T follicular helper cell (primary cell): ENCODE measurements at regions not wholly inside any gene's neighbourhood (a gene's known extent, or its start where the extent isn't known, plus 50 kb on each side); places are given as distances from the start of the nearest gene placed in this dataset.

ENCODE experiments used
- DNase-seq: peaks from one replicate; pipeline ENCODE4 v3.0.0-alpha.2; 2020; ENCODE audit warnings: low read depth

DNA sequence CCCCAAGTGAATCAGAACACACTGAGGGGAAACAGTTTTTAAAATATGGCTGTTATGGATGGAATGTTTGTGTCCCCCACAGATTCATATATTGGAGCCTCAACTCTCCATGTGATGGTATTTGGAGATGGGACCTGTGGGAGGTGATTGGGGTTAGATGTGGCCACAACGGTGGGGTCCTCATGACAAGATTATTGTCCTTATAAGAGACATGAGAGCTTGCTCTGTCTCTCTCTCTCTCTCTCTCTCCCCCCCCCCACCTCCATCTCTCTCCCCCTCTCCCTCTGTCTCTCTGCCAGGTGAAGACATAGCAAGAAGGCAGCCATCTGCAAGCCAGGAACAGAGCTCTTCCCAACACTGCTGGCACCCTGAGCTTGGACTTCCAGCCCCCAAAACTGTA lies 315.8 kb upstream of the MGMT start:
- DNase-seq: no peak

DNA sequence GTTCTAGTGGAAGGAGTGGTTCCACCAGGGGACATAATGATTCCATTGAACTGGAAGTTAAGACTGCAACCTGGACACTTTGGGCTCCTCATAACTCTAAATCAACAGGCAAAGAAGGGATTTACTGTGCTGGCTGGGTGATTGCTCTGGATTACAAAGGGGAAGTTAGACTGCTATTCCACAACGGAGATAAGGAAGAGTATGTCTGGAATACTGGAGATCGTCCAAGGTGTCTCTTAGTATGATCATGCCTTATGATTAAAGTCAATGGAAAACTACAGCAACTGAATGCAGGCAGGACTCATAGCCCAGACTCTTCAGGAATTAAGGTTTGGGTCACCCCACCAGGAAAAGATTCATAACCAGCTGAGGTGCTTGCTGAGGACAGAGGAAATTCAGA lies 310.6 kb upstream of the MGMT start:
- no peak for DNase-seq

DNA sequence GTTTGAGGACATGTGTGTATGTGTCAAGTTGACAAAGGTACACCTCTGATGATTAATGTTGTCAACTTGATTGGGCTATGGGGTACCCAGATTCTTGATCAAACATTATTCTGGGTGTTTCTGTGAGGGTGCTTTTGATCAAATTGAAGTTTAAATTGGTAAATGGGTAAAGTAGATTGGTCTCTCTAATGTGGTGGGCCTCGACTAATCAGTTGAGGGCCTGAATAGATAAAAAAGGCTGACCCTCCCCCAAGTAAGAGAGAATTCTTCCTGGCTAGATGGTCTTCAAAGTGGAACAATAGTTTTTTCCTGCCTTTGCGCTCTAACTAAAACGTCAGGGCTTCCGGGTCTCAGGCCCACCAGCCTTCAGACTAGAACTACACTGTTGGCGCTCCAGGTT lies 309.9 kb upstream of the MGMT start:
- DNase-seq: no peak

DNA sequence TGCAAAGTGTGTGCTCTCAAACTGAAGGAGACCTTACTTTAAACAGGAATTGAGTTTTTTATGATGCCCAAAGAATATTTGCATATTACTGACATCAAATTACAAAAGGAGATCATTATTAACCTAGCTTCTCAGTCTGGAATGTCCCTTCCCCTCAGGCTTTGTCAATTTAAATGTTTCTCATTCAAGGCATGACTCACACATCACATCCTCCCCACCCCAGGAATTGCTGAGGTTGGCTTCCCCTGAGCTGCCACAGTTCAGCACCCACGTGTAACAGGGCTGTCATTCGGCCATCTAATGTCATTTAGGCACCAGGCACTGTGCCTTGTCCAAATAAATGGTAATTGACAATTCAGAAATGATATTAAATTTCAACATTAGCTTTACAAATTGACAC lies 305.9 kb upstream of the MGMT start:
- DNase-seq: no peak

DNA sequence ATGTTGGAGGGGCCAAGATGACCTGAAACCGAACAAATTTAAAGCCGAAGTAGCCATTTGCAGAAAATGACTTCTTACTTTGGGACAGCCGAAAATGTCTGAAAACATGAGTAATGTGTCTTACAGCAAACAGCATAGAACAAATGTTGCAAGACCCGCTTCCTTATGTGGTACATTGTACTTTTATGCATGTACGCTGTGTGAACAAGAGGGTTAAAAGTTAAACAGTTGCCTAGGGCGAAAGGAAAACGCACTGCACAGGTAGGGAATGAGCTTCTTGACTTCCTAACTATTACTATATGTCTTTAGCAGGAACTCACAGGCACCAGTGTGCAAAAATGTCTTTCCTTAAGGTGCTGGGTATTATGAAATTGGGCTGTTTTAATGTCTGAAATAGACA lies 303.5 kb upstream of the MGMT start:
- no peak for DNase-seq

- no peak for DNase-seq
These were observed 301.8 kb upstream of the MGMT start for GRCh38 chr10:129165076-129165720.

- no peak for DNase-seq
These were observed 301.3 kb upstream of the MGMT start for GRCh38 chr10:129165770-129166169.

DNA sequence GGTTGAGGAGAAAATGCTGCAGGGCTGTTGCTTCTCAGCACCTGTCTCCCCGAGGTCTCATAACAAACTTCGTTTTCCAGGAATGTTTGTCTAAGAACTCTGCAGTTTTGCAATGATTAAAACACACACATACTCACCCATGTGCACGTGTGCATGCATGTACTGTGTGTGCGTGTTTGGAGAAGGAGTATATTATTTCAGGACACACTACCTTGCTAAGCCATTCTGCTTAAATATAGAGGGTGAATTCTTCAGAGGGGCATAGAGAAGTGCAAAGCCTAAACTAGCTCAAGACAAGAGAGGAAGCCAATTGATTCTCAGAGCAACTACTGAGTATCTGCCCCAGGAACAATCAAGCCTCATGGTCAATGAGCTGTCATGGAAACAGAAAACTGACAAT lies 298.4 kb upstream of the MGMT start:
- DNase-seq: no peak

DNA sequence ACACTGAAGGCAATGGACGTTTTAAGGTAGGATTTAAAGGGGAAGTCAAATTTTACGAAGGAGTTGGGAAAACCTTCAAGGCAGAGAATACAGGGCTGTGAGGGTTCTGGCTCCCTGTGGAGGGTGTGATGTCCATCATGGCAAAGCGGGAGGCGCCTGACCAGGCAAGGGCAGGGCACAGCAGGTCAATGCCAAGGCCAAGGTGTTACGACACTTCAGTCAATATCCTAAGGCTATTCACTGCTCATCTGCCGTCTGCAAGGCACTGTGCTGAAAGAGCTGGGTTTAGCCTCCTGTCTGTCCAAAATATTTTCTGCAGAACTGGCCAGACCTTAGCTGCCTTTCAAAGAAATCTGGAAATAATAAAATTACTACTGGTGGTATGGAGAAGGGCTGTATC lies 297.9 kb upstream of the MGMT start:
- DNase-seq: no peak

DNA sequence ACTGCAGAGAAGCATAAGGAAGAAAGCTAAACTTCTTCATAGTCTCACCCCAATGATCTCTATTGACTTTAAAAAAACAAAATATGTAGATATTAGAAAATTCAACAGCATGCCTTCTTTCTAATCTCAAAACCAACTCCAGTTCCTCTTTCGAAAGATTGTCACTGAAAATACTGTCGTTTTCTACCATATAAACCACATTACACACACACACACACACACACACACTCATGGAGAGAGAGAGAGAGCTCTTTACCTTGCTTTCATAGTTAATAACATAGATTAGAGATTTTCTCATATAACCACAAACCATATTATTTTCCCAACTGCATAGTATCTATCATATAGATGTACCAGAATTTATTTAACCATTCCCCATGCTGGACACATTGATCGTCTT lies 296.2 kb upstream of the MGMT start:
- no peak for DNase-seq

GRCh38 chr10:129171812-129172211 lies 295.2 kb upstream of the MGMT start:
- no peak for DNase-seq

DNA sequence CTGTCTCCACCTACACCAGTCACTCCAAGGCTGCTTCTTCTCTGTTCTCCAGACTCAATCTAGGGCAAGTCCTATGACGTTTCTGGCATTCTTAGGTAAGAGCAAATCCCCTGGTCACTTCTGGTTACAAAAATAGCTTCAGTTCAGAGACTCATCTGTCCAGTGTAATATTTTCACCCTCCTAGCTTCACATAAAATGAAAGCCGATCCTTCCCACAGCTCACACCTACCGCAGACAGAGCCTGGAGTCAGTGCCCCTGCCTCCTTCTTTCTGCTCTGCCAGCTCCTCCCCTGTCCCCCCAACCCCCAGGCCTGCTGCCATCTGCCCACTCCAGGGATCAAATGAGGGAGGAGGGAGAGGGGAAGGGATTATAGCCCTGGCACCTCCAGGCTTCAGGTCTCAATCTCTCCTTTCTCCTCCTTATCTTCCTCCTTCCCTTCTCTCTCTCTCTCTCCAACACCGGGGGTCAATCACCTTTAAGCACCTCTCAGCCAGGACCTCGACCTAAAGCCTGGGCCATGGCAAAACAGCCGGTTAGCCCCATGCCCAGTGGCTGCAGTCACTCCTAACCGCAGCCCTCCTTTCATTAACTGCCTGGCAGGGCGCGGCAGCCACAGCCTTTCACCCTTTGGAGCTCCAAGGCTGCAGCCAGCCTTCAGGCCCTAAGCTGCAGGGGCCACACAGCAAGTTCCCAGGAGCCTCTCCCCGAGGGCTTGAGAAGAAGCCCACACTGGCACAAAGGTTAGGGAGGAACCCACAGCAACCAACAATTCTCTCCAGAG lies 292.6 kb upstream of the MGMT start:
- no peak for DNase-seq

DNA sequence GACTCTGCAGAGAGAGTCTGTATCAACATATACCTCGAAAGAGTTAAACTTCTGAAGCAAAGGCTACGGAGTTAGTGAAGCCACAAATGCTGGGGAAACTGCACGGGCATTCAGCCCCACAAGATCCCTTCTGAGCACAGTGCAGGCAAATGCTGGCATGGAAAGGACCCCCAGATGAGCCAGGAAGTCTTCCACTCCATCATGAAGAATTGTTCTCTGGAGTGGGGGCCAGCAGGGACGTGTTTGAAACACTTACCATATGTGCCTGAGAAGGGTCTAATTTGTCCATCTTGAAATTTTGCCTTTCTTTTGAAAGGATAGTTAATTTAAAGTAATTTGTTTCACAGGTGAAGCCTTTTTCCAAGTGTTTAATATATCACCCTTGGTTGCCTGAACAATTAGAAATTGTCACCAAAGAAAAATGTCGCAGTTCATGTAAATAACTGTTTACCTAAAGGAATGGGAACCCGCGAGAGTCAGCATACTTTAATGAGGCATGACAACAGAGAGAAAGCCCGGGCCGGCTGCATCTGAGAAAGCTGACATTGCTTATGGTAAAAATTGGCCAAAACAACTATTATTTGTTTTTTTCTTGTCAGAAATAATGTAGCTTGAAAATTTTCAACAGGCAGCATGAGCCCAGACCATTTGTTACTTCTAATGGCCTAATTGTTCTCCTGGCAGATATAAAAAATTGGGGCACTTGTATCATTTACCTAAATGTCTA lies 287.6 kb upstream of the MGMT start:
- DNase-seq: no peak

GRCh38 chr10:129179972-129180678 lies 286.9 kb upstream of the MGMT start:
- no peak for DNase-seq

GRCh38 chr10:129184196-129184595 lies 282.8 kb upstream of the MGMT start:
- no peak for DNase-seq

- no peak for DNase-seq
These were observed 279.7 kb upstream of the MGMT start for GRCh38 chr10:129187331-129187730.

DNA sequence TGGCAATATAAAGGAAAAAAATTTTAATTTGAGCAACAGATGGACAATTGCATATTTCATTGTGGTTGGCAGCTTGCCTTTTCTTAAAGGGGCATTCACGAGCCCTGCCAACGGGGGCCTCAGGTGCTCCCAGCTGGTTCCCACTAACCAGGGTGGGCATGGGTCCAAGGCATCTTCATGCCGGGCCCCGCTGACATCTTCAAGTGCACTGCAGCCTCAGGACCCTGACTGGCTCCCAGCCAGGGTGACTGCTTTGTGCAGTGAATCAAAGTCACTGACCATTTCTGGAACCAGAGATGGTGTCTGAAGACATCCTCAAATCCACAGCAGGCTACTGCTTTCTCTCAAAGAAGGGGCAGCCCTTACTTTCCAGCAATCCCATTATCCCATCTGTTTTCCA lies 275.2 kb upstream of the MGMT start:
- DNase-seq: no peak

DNA sequence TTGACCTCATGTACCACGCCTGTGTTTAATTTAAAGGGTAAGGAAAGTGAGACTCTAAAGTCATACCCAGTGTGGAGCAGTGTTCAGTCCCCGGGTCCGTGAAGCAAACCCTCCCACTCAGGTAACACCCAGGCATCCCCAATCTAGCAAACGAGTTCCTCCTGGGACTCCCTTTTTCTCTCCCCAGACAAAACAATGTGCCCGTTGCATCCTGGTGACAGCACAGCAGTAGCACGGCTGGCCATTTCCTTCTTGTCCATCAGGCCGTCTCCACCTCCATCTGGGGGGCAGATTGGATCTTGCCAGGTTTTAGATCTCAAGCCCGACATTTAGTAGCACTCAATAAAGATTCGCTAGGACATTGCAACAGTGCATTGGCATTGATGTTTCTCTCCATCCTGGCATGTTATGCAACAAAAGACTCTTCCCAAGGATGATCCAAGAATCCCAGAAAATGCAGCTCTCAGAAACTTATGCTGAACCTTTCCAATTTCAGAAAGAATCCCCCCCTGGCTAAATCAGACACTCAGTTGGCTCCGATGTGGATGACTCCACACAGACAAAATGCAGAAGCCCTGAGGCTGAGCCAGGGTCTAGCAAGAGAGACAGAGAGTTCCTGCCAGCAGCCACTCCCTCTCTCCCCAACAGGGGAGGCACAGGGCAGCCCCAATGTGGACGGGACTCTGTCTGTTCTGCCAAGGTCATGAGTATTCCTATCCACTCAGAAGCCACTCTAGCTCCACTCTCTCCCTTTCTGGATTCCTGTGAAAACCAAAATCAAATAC lies 274.5 kb upstream of the MGMT start:
- DNase-seq: no peak

- no peak for DNase-seq
These were observed 273.9 kb upstream of the MGMT start for GRCh38 chr10:129193148-129193547.

GRCh38 chr10:129194181-129194870 lies 272.7 kb upstream of the MGMT start:
- no peak for DNase-seq

GRCh38 chr10:129199826-129200225 lies 267.2 kb upstream of the MGMT start:
- DNase-seq: no peak
